ENCODE measurements at regions not wholly inside any gene's neighbourhood (a gene's known extent, or its start where the extent isn't known, plus 50 kb on each side); places are given as distances from the start of the nearest gene placed in this dataset.
"Not testable (repeated sequence)": the region's sequence is repeated elsewhere in the genome, so short reads cannot be mapped to it uniquely, and the experiment has no call there.

DNA sequence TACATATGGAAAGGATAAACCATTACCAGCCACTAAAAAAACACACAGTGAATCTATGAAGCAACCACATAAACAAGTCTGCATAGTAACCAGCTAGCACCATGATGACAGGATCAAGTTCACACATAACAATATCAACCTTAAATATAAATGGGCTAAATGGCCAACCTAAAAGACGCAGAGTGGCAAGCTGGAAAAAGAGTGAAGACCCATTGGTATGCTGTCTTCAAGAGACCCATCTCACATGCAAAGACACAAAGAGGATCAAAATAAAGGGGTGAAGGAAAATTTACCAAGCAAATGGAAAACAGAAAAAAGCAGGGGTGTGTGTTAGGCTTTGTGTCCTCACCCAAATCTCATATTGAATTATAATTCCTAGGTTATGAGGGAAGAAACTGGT lies 909.2 kb downstream of the EPHA7 start:
- DNase-seq (ENCODE audit: low spot score): no peak

DNA sequence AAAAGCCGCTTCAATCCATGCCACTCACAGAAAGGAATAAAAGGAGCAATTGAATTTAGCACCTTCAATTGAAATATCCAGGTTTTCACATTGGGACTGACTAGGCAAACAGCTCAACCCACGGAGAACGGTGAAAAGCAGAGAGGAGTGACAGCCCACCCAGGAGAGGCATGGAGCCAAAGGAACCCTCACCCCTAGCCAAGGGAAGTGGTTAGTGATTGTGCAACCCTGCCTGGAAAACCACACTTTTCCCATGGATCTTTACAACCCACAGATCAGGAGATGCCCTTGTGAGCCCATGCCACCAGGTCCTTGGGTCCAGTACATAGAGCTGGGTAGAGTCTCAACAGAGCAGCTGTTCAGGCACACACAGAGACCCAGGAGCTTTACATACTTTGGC lies 911.8 kb downstream of the EPHA7 start:
- DNase-seq (ENCODE audit: low spot score): no peak

DNA sequence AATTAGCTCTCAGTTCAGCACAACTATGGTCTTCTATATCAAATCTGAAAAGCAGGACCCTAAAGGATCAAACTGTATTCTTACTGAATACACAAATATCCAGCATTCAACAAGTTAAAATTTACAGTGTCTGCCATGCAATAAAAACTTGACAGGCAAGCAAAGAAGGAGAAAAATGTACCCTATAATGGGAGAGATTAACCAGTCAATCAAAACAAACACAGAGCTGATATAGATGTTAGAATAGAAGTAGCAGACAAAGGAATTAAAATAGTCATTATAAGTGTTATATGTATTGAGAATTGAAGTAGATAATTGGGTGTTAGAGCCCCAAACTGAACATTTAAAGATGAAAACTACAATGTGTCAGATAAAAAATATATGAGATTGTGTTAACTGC lies 914.9 kb downstream of the EPHA7 start:
- DNase-seq (ENCODE audit: low spot score): no peak

DNA sequence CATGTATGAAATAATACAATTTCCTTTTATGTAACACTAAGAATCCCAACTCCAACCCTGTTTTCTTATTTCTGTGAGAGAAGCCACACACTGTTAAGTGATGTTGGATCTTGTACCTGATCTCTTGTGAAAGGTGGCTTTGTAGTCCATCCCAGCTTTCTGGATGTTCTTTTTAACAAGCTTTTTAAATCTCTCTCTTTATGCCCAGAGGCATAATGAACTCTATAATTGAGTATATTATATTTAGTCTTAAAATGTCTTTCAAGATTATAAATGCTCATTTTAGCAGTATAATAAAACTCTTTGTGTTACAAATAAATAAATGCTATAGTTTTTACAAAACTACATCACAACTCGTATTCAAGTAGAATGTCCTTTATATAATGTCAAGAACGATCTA lies 922.1 kb downstream of the EPHA7 start:
- no peak for DNase-seq (ENCODE audit: low spot score)

DNA sequence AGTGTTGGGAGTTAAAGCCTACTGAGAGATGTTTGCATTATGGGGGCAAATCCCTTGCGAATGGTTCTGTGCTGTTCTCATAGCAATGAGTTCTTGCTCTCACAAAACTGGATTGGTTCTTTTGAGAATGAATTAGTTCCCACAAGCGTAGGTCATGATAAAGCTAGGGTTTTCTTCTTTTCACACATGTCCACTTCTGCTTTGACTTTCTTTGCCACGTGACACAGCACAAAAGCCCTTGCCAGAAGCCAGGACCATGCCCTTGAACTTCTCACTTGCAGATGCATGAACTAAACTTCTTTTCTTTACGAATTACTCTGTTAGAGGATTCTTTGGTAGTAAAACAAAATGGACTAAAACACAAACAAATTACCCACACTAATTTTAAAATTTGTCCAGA lies 922.8 kb downstream of the EPHA7 start:
- no peak for DNase-seq (ENCODE audit: low spot score)

DNA sequence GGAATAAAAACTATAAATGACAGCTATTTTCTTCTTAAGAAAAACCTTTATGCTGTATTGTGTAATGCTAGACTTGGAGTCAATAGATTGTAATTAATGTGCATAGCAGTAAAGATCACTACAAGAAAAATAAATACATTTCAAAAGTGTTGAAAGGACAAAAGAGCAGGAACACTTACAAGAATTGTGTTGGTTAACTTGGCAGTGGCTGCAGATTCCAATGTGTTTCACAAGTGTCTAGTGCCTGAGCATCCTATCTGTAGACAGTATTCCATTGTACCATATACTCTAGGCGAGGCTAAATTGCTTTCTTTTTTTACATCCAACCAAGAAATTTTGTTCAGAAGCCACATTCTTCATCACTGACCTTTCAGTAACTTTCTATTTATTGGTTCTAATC lies 924.1 kb downstream of the EPHA7 start:
- no peak for DNase-seq (ENCODE audit: low spot score)

DNA sequence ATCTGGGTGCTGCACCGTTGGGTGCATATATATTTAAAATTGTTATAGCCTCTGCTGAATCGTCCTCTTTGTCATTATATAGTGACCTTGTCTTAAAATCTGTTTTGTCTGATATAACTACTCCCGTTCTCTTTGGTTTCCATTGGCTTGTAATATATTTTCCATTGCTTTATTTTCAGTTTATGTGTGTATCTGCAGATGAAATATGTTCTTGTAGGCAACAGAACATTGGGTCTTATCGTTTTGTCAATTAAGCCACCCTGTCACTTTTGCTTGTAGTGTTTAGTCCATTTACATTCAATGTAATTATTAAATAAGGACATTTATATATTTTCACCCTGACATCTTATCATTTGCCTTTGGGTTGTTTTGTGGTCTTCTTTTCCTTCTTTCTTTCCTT lies 933.9 kb downstream of the EPHA7 start:
- DNase-seq (ENCODE audit: low spot score): no peak

DNA sequence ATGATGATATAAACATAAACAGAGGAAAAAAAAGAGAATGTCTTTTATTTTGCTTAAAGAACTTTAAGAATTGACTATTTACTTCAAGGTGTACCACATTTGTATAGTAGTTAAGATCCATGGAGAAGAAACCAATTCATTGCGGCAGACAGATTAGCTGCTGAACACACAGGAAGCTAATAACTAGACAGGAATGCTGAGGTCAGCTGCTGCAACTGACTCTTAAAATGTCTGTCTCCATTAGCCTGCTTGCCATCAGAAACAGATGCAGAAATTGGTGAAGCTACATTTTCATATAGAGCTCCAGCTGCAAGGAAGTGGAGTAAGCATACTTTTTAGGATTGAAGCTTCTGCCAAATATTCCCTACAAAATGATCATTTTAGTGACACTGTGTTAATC lies 939.5 kb downstream of the EPHA7 start:
- no peak for DNase-seq (ENCODE audit: low spot score)

DNA sequence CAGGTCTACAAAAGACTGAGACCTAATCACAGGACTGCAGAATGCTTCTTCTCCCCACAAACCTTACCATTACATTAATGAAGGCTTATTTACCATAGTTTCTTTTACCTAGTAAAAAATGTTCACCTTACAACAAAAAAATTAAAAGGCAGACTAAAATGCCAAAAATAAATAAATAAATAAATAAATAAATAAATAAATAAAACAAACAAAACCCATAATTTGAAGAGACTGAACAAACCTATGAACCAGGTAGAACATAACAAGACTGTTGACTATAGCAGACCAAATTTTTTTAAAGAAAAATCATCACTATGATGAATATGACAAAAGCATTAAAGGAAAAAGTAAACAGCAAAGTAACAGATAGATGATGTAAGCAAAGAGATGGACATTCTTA lies 946.3 kb downstream of the EPHA7 start:
- no peak for DNase-seq (ENCODE audit: low spot score)

DNA sequence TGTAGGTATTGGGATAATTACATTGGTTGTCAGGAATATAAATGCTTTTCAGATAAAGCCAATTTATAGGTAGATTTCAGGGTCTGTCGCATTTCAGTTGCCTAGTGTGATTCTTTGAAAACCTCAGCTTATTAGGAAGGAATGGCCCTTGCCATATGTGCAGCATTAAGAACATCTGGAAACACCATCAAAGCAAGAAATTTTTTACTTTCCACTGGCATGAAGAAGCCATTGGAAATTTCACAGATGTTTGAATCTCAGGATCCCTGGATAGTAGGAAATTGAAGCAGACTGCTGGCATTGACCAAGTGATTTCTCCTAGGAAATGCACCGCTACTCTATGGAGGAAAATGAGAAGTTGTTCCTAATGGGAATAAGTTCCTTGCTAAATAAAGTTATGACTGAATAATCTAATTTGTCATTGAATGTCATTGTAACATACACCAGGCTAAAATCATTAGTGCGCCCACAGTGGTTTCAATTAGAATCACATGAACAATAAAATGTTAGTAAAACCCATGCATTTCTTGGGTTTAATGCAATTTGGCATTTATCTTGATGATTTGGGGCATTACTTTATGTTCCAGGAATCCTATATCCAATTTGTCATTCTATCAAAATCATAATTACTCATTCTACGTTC lies 950.1 kb downstream of the EPHA7 start:
- no peak for DNase-seq (ENCODE audit: low spot score)

DNA sequence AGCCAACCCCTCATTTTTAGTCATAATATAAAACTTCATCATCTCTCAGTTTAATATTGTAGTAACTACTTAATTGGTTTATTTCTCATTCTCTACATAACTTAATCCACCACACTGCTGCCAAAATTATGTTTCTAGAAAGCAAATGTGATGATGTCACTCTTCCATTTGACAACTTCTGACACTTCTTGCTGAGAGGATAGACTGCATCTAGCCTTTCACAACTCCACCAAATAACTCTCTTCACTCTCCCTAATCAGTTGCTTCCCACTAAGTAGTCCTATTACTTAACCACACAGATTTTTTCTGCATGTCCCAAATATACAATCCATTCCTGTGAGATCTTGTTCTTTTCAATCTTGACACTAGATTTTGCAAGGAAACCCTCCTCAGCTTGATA lies 951.3 kb downstream of the EPHA7 start:
- no peak for DNase-seq (ENCODE audit: low spot score)

DNA sequence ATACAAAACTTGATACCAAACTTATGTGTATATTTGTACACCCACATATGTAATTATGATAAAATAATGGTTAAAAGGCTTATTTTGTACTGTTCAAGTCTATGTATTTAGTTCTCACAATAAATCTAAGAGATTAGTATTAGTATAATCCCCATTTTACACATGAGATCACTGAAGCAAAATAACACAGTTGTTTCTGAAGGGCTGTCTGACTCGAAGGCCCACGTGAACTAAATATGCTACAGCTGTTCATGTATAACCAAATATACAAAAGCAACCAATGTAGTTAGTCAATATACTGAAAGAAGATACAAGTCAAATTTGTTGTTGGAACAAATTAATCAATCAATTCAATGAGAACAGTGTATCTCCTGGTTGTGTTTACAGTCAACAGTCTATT lies 959.2 kb downstream of the EPHA7 start:
- no peak for DNase-seq (ENCODE audit: low spot score)

DNA sequence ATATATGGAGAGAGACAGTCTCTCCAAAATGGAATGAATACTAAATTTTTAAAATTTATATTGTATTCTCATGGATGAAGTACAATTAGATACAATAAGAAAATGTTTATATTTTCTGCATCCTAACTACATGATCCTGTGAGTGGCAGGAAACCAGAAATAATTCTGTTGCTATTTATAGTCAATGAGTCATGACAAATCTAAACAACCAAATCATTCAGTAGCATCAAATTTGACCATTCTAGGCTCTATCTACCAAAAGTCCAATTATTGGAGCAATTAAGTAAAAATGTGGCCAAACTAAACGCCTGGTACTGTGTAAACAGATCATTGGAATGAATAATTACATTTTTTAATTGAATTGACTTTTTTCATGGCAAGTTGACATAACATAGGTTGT lies 959.8 kb downstream of the EPHA7 start:
- DNase-seq (ENCODE audit: low spot score): no peak

DNA sequence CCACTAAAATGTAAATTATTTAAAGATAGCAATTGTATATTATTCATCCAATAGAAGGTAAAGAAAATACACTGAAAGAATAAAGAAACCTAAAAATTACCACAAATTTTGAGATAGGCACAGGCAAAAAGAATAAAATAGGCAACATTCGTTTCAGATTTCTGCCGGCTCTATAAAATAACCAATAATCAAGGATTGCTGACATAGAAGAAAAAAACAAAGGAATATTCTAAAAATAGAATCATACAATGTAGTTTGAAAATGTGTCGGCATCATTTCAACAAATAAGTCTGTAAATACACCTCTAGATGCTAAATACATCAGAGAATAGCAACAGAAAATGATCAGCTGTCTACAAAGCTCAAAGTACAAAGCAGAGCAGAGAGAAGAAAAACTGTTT lies 973.3 kb downstream of the EPHA7 start:
- DNase-seq (ENCODE audit: low spot score): no peak

DNA sequence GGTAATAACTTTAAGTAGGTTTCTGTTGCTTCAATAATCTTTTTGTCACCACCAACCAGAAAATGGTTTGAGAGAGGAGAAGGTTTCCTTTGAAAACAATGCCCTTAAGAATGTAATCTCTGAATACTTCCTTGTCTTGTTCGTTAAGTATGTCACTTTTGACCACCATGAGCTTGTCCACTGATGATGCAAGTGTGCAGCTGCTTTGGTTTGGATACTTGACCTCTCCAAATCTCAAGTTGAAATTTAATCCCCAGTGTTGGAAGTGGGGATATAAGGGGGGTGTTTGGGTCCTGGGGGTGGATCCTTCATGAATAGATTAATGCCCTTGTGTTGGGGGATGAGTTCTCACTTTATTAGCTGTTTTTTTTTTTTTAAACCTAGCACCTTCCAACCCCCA lies 985.4 kb downstream of the EPHA7 start:
- no peak for DNase-seq (ENCODE audit: low spot score)

DNA sequence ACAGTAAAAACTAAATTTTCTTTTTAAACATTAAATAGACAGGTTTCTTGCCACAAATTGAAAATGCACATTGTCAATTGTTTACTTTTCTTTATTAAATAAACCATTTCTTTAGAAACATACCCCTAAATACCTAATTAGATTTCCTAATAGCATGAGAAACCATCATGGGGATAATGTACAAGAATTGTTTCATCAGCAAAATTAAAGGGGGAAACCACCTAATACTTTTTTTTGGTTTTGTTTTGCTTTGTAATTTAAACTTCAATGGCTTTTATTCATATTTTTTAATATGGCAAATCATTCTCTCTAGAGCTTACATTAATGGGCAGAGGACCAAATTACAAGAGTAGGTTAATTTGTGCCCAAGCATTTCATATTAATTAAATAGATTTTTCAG lies 987.9 kb downstream of the EPHA7 start:
- DNase-seq (ENCODE audit: low spot score): no peak

DNA sequence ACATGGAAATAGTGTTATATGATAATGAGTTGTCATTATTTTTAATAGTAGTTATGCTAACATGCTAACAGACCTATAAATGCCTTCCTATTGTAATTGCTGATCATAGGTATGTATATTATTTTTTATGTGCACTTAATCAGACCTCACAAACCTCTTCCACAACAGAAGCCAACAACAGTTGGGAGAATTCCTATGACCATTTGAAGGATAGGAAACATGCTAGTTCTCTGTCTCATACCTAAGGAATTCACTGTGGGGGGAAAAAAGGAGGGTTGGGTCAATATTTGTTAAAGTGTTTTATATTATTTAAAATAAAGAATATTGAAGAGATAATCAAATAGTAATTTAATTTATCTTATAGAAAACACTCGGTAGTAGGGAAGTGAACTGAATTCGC lies 990.9 kb downstream of the EPHA7 start:
- no peak for DNase-seq (ENCODE audit: low spot score)

DNA sequence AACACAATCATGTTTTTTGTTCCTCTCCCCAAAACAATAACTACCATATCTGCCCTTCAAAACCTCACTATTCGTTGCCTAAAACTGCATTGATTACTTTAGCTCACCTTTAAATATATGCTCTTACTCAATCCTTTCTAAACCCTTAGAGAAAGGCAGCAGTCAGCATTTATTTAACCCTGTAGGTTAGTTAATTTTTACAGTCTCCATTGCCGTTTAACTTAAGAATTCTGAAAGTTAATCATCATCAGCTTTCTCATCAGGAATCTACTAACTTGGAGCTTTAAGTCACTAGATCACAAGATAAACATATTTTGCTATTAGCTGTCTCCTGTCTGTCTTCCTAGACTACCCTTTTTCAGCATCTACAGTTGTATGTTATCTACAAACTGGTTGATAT lies 991.9 kb downstream of the EPHA7 start:
- DNase-seq (ENCODE audit: low spot score): no peak

DNA sequence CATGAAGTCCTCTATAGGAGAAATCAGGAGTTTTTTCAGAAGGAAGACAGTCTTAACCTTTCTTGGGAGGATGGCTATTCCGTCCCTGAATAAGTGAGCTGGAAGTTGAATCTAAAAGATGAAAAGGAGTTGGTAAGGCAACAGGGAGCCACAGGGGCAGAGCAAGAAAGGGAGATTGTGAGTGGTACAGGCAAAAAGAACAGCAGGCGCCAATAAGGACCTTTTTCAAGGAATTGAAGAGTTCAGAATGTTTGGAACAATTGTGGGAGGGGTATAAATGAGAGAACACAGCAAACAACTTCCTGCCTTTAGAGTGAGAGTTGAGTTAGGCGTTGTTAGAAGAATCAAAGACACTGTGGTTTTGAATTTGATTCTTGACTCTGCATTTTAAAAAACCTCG lies 1003.7 kb downstream of the EPHA7 start:
- no peak for DNase-seq (ENCODE audit: low spot score)

DNA sequence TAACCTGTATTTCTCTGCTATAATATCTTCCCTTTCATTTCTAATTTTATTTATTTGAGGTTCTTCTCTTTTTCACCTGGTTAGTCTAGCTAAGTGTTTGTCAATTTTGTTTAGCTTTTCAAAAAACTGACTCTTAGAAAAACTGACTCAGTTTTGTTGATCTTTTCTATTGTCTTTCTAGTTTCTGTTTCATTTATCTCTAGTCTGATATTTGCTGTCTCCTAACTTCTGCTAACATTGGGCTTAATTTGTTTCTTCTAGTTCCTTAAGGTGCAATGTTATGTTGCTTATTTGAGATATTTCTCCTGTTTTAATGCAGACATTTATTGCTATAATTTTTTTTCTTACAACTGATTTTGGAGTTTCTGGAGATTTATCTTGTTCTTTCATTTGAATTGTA lies 1011.0 kb downstream of the EPHA7 start:
- DNase-seq (ENCODE audit: low spot score): no peak

DNA sequence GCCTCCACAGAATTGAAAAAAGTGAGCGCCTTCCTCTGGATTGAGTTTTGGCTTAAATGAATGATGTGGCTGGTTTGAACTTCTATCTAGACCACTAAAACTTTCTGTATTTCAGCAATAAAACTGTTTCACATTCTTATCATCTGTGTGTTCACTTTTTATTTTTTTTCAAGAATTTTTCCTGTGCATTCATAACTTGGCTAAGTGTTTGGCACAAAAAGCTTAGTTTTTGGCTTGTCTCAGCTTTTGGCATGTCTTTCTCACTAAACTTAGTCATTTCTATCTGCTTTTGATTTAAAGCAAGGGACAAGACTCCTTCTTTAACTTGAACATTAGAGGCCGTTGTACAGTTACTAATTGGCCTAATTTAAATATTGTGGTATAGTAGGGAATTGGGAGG lies 1015.1 kb downstream of the EPHA7 start:
- DNase-seq (ENCODE audit: low spot score): no peak

DNA sequence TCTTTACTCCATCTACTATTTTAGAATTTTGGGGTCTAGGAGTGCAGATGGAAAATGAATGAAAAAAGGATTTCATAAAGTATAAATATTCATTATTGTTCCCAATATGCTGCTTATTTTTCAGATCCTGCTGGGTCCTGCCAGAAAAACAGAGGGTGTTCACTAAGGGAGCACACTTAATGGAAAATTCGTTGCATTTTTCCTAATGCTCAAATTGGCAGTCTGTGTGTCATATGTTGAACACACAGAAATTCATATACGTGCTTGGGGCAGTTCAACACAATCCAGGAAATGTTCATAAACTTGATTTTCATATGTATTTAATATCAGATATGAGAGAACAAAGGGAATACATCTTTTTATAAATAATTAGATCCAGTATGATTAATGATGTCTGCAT lies 1019.4 kb downstream of the EPHA7 start:
- DNase-seq (ENCODE audit: low spot score): no peak

DNA sequence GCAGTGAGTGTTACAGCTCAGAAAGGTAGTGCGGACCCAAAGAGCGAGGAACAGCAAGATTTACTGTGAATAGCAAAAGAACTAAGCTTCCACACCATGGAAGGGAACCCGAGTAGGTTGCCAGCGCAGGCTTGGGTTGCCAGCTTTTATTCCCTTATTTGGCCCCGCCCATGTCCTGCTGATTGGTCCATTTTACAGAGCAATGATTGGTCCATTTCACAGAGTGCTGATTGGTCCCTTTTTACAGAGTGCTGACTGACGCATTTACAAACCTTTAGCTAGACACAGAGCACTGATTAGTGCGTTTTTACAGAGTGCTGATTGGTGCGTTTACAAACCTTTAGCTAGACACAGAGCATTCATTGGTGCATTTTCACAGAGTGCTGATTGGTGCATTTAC lies 1030.7 kb downstream of the EPHA7 start:
- DNase-seq (ENCODE audit: low spot score): not testable (repeated sequence)

DNA sequence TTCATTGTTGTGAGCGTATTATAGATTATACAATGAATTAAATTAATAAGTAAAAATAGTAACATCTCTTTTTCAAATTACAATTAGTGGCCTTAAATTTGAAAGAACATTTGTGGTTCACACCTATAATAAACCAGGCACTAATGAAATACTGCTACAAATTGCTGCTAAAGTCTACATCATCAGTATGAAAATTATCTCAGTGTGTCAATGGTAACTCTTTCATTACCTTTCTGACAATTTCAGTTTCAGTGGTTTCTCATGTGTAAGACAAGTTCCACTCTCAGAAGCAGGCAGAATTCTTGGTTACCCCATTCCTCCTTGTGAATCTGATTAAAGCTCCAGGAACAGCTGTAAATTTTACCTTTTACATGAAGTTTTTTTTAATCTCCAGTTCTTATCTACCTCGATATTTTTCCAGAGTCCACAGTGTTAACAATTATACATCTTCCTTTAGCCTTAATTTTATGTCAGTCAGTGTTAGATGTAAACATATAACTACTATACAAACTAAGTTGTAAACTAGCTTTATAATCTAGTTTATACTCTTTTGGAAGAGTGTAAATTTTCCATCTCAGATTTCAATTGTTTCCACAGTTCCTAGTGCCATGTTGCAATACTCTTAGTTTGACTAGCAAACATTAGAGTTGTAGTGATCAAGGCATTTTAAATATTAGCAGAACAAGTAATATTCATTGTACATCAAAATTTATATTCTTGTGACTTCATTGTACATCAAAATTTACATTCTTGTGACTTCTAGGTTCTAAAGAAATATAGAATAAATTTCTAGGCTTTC lies 1038.4 kb downstream of the EPHA7 start:
- no peak for DNase-seq (ENCODE audit: low spot score)
